HG03280 (cell line): ENCODE measurements at regions not wholly inside any gene's neighbourhood (a gene's known extent, or its start where the extent isn't known, plus 50 kb on each side); places are given as distances from the start of the nearest gene placed in this dataset.
"Not testable (repeated sequence)": the region's sequence is repeated elsewhere in the genome, so short reads cannot be mapped to it uniquely, and the experiment has no call there.

Experiments
- ATAC-seq: cut with Tn5 transposase; IDR thresholded peaks from one replicate; pipeline ENCODE4 v1.9.1; 2021; ENCODE audit warnings: mild to moderate bottlenecking, moderate library complexity; ENCODE audit not compliant: unreplicated experiment

- no peak for ATAC-seq
These were observed 259.2 kb upstream of the AADAT start for GRCh38 chr4:170348945-170349344.

- ATAC-seq = not testable (repeated sequence)
These were observed 257.4 kb upstream of the AADAT start for GRCh38 chr4:170347191-170347590.

- ATAC-seq = no peak
These were observed 249.8 kb upstream of the AADAT start for GRCh38 chr4:170339522-170339921.

- peak; percentile 81 for ATAC-seq
These were observed 246.6 kb upstream of the AADAT start for GRCh38 chr4:170336238-170336775.

GRCh38 chr4:170325599-170325998 lies 235.8 kb upstream of the AADAT start:
- ATAC-seq = no peak

GRCh38 chr4:170323623-170324022 lies 233.9 kb upstream of the AADAT start:
- ATAC-seq = no peak

- ATAC-seq = no peak
These were observed 217.4 kb upstream of the AADAT start for GRCh38 chr4:170307182-170307581.

- no peak for ATAC-seq
These were observed 216.5 kb upstream of the AADAT start for GRCh38 chr4:170306208-170306607.

GRCh38 chr4:170305627-170306026 lies 215.9 kb upstream of the AADAT start:
- ATAC-seq = no peak

- ATAC-seq = no peak
These were observed 191.3 kb upstream of the AADAT start for GRCh38 chr4:170281027-170281426.

GRCh38 chr4:170278460-170278859 lies 188.7 kb upstream of the AADAT start:
- ATAC-seq = no peak

- no peak for ATAC-seq
These were observed 184.9 kb upstream of the AADAT start for GRCh38 chr4:170274616-170275015.

GRCh38 chr4:170272959-170273358 lies 183.2 kb upstream of the AADAT start:
- no peak for ATAC-seq

GRCh38 chr4:170271723-170272122 lies 182.0 kb upstream of the AADAT start:
- ATAC-seq = no peak

- no peak for ATAC-seq
These were observed 180.9 kb upstream of the AADAT start for GRCh38 chr4:170270628-170271027.

GRCh38 chr4:170269950-170270349 lies 180.2 kb upstream of the AADAT start:
- no peak for ATAC-seq

- peak; percentile 97 for ATAC-seq
These were observed 169.9 kb upstream of the AADAT start for GRCh38 chr4:170259631-170260153.

GRCh38 chr4:170256807-170257206 lies 167.1 kb upstream of the AADAT start:
- ATAC-seq = no peak

GRCh38 chr4:170248576-170248975 lies 158.8 kb upstream of the AADAT start:
- ATAC-seq = no peak

GRCh38 chr4:170248029-170248428 lies 158.3 kb upstream of the AADAT start:
- no peak for ATAC-seq

- no peak for ATAC-seq
These were observed 157.8 kb upstream of the AADAT start for GRCh38 chr4:170247596-170247995.

- no peak for ATAC-seq
These were observed 154.0 kb upstream of the AADAT start for GRCh38 chr4:170243662-170244288.

- ATAC-seq = no peak
These were observed 152.7 kb upstream of the AADAT start for GRCh38 chr4:170242471-170242870.
